Heart left ventricle (tissue), 13 donors: ENCODE measurements at regions not wholly inside any gene's neighbourhood (a gene's known extent, or its start where the extent isn't known, plus 50 kb on each side); places are given as distances from the start of the nearest gene placed in this dataset.

Experiments
- POLR2A ChIP-seq, 2 donors: fragments of 450-650 bp; IDR thresholded peaks; one replicate each; pipeline ENCODE4 v1.6.1; 2017; ENCODE audit warnings: antibody characterized with exemption in 2 of 2, mild to moderate bottlenecking in 2 of 2, moderate library complexity in 2 of 2
- TF ChIP-seq, protein P1 (sequence below), 12 donors: fragments of 200-600 bp; sonication (generic) in 4 of 12; IDR thresholded peaks; one replicate each; pipeline versions ENCODE4 v1.5.0 to v1.8.0; 2018 to 2022; ENCODE audit warnings: antibody characterized with exemption in 12 of 12, mild to moderate bottlenecking in 5 of 12
- donor health status: ischemic (EF 13 %, LVEDD 7.1; RV severe dilation, severe dysfunction).
- donor health status: DM: no; HTN: yes; CAD: no.
- donor health status: DM: no; HTN: no; CAD: no.
- donor health status: ischemic (EF 25% LVEDD 6.9; RV normal size, moderate dysfunction).
- donor health status: ischemic (EF 25% LVEDD 5.7; RV mildly dilated, moderate dysfunction).
- donor health status: ischemic (EF 35%, LVEDD 5.7; RV mildly dilated, moderate dysfunction).
- donor health status: nonischemic (EF 11% LVEDD 7.7; RV severe dilation, severe dysfunction).
- donor health status: DM: yes; HTN: yes; CAD: no.
- donor health status: PGD.
- donor health status: ischemic (EF 29% LVEDD 5.4; RV normal size, mild dysfunction).
- donor health status: nonischemic (EF 23%, LVEDD 6.1; RV moderate dilation, normal function).

DNA sequence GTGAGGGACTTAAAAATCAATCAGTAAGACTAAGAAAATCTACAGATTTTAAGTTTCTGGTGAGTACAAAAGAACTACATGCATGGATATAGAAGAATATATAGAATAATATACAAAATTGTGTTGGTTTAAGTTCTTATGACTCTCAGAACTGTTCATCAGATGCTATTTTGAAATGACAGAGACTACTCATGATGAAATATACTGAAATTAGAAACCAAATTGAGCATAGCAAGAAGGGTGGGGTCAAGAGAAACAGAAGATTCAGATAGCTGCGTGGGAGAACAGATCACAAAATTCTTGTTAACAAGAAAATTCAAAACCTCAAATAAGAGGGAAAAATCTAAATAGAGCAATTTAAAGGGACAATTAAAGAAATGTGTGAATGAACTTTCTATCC is 2125.3 kb upstream of the RAG2 start:
- TF ChIP-seq POLR2A (IDR thresholded peaks at IDR 0.05): no peak
- TF ChIP-seq, protein P1, sequence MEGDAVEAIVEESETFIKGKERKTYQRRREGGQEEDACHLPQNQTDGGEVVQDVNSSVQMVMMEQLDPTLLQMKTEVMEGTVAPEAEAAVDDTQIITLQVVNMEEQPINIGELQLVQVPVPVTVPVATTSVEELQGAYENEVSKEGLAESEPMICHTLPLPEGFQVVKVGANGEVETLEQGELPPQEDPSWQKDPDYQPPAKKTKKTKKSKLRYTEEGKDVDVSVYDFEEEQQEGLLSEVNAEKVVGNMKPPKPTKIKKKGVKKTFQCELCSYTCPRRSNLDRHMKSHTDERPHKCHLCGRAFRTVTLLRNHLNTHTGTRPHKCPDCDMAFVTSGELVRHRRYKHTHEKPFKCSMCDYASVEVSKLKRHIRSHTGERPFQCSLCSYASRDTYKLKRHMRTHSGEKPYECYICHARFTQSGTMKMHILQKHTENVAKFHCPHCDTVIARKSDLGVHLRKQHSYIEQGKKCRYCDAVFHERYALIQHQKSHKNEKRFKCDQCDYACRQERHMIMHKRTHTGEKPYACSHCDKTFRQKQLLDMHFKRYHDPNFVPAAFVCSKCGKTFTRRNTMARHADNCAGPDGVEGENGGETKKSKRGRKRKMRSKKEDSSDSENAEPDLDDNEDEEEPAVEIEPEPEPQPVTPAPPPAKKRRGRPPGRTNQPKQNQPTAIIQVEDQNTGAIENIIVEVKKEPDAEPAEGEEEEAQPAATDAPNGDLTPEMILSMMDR (IDR thresholded peaks at IDR 0.05): no peak
